Gastroesophageal sphincter (tissue), 3 donors: ENCODE measurements at regions not wholly inside any gene's neighbourhood (a gene's known extent, or its start where the extent isn't known, plus 50 kb on each side); places are given as distances from the start of the nearest gene placed in this dataset.

Source experiments
- CTCF ChIP-seq, 4 experiments: fragments of 200-600 bp in 2 of 4; fragments of 450-650 bp in 2 of 4; sonication (generic) in 1 of 4; IDR thresholded peaks; one replicate each; pipeline ENCODE4 v1.5.1; 2017 to 2019; ENCODE audit warnings: antibody characterized with exemption in 4 of 4, mild to moderate bottlenecking in 2 of 4, moderate library complexity in 2 of 4
- EP300 ChIP-seq: sonication (generic); formaldehyde crosslinking; IDR thresholded peaks from one replicate; pipeline ENCODE4 v1.6.1; 2017; ENCODE audit warnings: antibody characterized with exemption, mild to moderate bottlenecking
- POLR2A ChIP-seq, 2 donors: fragments of 450-650 bp; IDR thresholded peaks; one replicate each; pipeline ENCODE4 v1.6.1; 2017; ENCODE audit warnings: antibody characterized with exemption in 2 of 2, mild to moderate bottlenecking in 2 of 2, moderate library complexity in 1 of 2
- POLR2AphosphoS5 ChIP-seq: sonication (generic); formaldehyde crosslinking; IDR thresholded peaks from one replicate; pipeline ENCODE4 v1.6.1; 2017; ENCODE audit warnings: antibody characterized with exemption

- TF ChIP-seq POLR2A (IDR thresholded peaks at IDR 0.05) = no peak
- no peak for TF ChIP-seq CTCF (IDR thresholded peaks at IDR 0.05)
- TF ChIP-seq EP300 = no peak
- TF ChIP-seq POLR2AphosphoS5 = no peak
Measured at GRCh38 chr3:35194666-35195065, 444.7 kb upstream of the ARPP21 start.
